ENCODE measurements at regions not wholly inside any gene's neighbourhood (a gene's known extent, or its start where the extent isn't known, plus 50 kb on each side); places are given as distances from the start of the nearest gene placed in this dataset.

DNA sequence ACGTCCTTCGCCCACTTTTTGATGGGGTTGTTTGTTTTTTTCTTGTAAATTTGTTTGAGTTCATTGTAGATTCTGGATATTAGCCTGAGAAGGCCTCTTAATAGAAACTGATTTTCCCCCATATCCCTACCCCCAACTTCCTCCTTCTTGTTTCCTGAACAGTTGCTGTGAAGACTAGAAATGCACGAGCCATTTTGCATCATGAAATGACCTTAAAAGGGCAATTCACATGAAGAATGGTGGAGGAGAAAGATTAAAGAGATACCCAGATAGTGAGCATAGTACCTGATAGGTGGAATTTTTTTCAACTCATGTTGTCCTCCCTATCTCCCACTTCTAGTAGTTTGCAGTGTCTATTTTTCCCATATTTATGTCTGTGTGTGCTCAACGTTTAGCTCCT, 55.2 kb upstream of the KCNH8 start:
- H3K27me3 Mint-ChIP-seq: no peaks in the 10 kb centered on the region
- H3K36me3 Mint-ChIP-seq (ENCODE audit: low read depth): no peaks in the 10 kb centered on the region
- H3K4me1 Mint-ChIP-seq (ENCODE audit: low read depth): no peaks in the 10 kb centered on the region
- H3K4me3 Mint-ChIP-seq: no peak overlapping the region
- peaks cover 8% of the 10 kb centered on the region for H3K9me3 Mint-ChIP-seq
- H3K27ac Mint-ChIP-seq: no peak overlapping the region
- intact Hi-C loops (cut with micrococcal nuclease): no loop called here

GRCh38 chr3:19077388-19077787, 70.9 kb upstream of the KCNH8 start:
- intact Hi-C loops (cut with micrococcal nuclease): no loop called here
- no peaks in the 10 kb centered on the region for H3K27me3 Mint-ChIP-seq
- H3K4me1 Mint-ChIP-seq (ENCODE audit: low read depth): peaks cover 10% of the 10 kb centered on the region
- no peak overlapping the region for H3K4me3 Mint-ChIP-seq
- H3K9me3 Mint-ChIP-seq: no peaks in the 10 kb centered on the region
- no peaks in the 10 kb centered on the region for H3K36me3 Mint-ChIP-seq (ENCODE audit: low read depth)
- H3K27ac Mint-ChIP-seq: no peak overlapping the region

GRCh38 chr3:19075037-19075436, 73.3 kb upstream of the KCNH8 start:
- peaks cover 10% of the 10 kb centered on the region for H3K4me1 Mint-ChIP-seq (ENCODE audit: low read depth)
- H3K36me3 Mint-ChIP-seq (ENCODE audit: low read depth): no peaks in the 10 kb centered on the region
- no peak overlapping the region for H3K4me3 Mint-ChIP-seq
- H3K9me3 Mint-ChIP-seq: no peaks in the 10 kb centered on the region
- intact Hi-C loops (cut with micrococcal nuclease): no loop called here
- H3K27ac Mint-ChIP-seq: no peak overlapping the region
- no peaks in the 10 kb centered on the region for H3K27me3 Mint-ChIP-seq

DNA sequence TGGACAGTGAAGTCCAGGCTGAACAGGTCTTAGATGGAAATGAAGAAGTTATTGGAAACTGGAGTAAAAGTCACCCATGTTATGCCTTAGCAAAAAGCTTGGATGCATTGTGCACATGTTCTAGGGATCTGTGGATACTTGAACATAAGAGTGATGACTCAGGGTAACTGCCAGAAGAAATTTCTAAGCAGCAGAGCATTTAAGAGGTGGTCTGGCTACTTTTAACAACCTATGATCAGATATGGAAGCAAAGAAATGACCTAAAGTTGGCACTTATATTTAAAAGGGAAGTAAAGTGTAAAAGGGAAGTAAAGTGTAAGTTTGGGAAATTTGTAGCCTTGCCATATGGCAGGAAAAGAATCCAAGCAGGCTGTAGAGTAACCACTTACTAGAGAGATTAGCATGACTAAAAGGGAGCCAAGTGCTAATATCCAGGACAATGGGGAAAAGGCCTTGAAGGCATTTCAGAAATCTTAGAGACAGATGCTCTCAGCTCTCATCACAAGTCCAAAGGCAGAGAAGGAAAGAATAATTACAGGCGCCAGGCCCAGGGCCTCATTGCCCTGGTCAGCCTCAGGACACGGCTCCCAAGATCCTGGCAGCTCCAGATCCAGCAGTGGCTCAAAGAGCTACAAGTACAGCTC, 73.9 kb upstream of the KCNH8 start:
- no peaks in the 10 kb centered on the region for H3K9me3 Mint-ChIP-seq
- peaks cover 10% of the 10 kb centered on the region for H3K4me1 Mint-ChIP-seq (ENCODE audit: low read depth)
- H3K36me3 Mint-ChIP-seq (ENCODE audit: low read depth): no peaks in the 10 kb centered on the region
- H3K27ac Mint-ChIP-seq: no peak overlapping the region
- intact Hi-C loops (cut with micrococcal nuclease): no loop called here
- H3K27me3 Mint-ChIP-seq: no peaks in the 10 kb centered on the region
- no peak overlapping the region for H3K4me3 Mint-ChIP-seq

GRCh38 chr3:19073341-19074105, 74.8 kb upstream of the KCNH8 start:
- Mint-ChIP-seq H3K4me1 (ENCODE audit: low read depth) (peaks cover 10% of the 10 kb centered on the region), H3K4me3 (no peak overlapping the region), H3K36me3 (ENCODE audit: low read depth) (no peaks in the 10 kb centered on the region), H3K27ac (no peak overlapping the region), H3K27me3 (no peaks in the 10 kb centered on the region), H3K9me3 (no peaks in the 10 kb centered on the region)
- intact Hi-C loops (cut with micrococcal nuclease): no loop called here

DNA sequence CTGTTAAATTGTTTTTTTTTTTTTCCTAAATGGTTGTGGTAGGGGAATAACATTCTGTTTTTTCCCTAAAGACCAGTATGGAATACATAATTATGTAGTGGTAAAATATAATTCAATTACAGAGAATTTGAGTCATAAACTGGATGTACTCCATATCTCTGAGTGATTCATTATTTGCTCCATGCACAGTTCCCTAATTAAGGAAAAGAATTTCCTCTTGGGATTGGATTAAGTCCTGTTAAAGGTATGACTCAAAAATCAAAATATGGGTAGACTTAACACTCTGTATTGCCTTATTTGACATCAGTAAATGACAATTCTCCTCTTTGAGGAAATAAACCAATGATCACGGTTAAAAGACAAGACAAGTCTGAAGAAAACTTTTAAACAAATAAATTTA, 78.0 kb upstream of the KCNH8 start:
- intact Hi-C loops (cut with micrococcal nuclease): no loop called here
- no peak overlapping the region for H3K4me3 Mint-ChIP-seq
- no peaks in the 10 kb centered on the region for H3K27me3 Mint-ChIP-seq
- no peaks in the 10 kb centered on the region for H3K36me3 Mint-ChIP-seq (ENCODE audit: low read depth)
- no peak overlapping the region for H3K27ac Mint-ChIP-seq
- H3K9me3 Mint-ChIP-seq: no peaks in the 10 kb centered on the region
- H3K4me1 Mint-ChIP-seq (ENCODE audit: low read depth): peaks cover 10% of the 10 kb centered on the region

DNA sequence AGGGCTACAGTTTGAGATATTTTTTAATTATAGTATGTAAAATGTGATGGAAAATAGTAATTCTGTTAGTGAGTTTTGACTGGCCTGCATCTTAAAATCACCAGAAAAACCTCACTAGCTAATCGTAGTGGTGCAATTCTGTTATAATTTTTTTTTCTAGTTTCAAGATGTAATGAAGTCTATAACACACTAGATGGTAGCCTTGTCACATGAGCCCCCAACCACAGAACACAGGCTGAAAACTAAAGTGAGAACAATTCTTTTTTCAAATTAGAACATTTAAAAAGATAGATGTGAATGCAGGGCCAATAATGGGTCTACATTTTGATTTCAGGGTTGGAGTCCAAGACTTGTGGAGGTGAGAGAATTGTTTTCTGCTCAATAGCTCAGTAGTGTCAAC, 83.3 kb upstream of the KCNH8 start:
- intact Hi-C loops (cut with micrococcal nuclease): no loop called here
- H3K36me3 Mint-ChIP-seq (ENCODE audit: low read depth): no peaks in the 10 kb centered on the region
- no peak overlapping the region for H3K4me3 Mint-ChIP-seq
- no peaks in the 10 kb centered on the region for H3K27me3 Mint-ChIP-seq
- no peak overlapping the region for H3K27ac Mint-ChIP-seq
- H3K4me1 Mint-ChIP-seq (ENCODE audit: low read depth): no peaks in the 10 kb centered on the region
- no peaks in the 10 kb centered on the region for H3K9me3 Mint-ChIP-seq

- Mint-ChIP-seq H3K4me1 (ENCODE audit: low read depth) (no peaks in the 10 kb centered on the region), H3K4me3 (no peak overlapping the region), H3K27me3 (no peaks in the 10 kb centered on the region), H3K36me3 (ENCODE audit: low read depth) (no peaks in the 10 kb centered on the region), H3K9me3 (no peaks in the 10 kb centered on the region), H3K27ac (no peak overlapping the region)
- intact Hi-C loops (cut with micrococcal nuclease): no loop called here
These were observed 84.4 kb upstream of the KCNH8 start for GRCh38 chr3:19063936-19064335.

GRCh38 chr3:19060404-19060803, 87.9 kb upstream of the KCNH8 start:
- no peaks in the 10 kb centered on the region for H3K27me3 Mint-ChIP-seq
- no peaks in the 10 kb centered on the region for H3K4me1 Mint-ChIP-seq (ENCODE audit: low read depth)
- H3K36me3 Mint-ChIP-seq (ENCODE audit: low read depth): no peaks in the 10 kb centered on the region
- H3K4me3 Mint-ChIP-seq: no peak overlapping the region
- H3K9me3 Mint-ChIP-seq: no peaks in the 10 kb centered on the region
- no peak overlapping the region for H3K27ac Mint-ChIP-seq
- intact Hi-C loops (cut with micrococcal nuclease): loop anchor here (2.0 kb wide), 1 partner anchor 14 kb away; no protein-coding TSS in a partner anchor

DNA sequence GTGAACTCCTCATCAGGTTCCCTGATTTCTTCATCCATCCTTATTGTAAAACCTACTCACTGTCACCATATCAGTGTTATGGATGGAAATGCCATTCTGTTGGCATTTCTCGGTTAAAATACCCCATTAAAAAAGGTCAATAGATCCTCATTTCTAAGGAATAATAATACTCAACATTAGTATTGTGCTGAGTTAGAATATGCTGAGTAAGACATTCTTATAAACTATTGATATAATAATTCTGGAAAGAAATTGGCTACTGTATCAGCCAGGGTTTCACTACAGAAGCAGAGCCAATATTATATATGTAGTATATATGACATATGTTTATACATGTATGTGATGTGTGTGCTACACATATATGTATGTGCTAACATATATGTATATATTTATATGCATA, 95.4 kb upstream of the KCNH8 start:
- H3K27ac Mint-ChIP-seq: no peak overlapping the region
- intact Hi-C loops (cut with micrococcal nuclease): no loop called here
- H3K36me3 Mint-ChIP-seq (ENCODE audit: low read depth): no peaks in the 10 kb centered on the region
- H3K4me3 Mint-ChIP-seq: no peak overlapping the region
- no peaks in the 10 kb centered on the region for H3K4me1 Mint-ChIP-seq (ENCODE audit: low read depth)
- H3K27me3 Mint-ChIP-seq: no peaks in the 10 kb centered on the region
- no peaks in the 10 kb centered on the region for H3K9me3 Mint-ChIP-seq

DNA sequence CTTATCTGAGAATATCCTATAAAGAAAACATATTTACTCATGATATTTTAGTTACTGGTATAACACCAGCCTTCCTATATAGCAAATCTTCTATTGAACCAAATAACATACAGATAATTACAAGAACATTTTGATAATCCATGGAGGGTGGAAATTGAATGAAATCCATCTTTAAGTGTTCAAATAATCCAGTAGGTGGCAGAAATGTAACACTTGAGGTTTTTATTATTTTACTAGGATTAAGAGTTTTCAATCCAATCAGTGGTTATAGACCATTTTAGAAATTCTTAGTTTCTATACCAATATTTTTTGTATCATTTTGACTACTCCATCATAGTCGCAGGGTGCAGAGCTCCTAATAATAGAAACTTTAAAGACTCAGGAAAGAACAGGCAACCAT, 101.9 kb upstream of the KCNH8 start:
- no peak overlapping the region for H3K4me3 Mint-ChIP-seq
- H3K36me3 Mint-ChIP-seq (ENCODE audit: low read depth): no peaks in the 10 kb centered on the region
- no peaks in the 10 kb centered on the region for H3K4me1 Mint-ChIP-seq (ENCODE audit: low read depth)
- intact Hi-C loops (cut with micrococcal nuclease): loop anchor here (2.0 kb wide), 2 partner anchors 14 to 820 kb away; no protein-coding TSS in a partner anchor
- H3K9me3 Mint-ChIP-seq: no peaks in the 10 kb centered on the region
- H3K27ac Mint-ChIP-seq: no peak overlapping the region
- no peaks in the 10 kb centered on the region for H3K27me3 Mint-ChIP-seq

DNA sequence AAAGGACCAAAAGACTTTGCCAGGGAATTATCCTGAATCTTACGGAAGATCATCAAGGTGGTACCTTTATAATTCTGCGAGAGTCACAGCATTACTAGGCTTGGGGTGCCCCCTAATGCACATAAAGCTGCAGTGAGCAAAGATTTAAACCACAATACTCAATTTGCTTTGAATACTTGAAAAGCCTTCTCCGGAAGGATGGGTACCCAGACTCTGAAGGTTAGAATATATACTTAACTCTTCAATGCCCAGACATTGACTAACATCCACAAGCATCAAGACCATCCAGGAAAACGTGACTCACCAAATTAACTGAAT, 117.8 kb upstream of the KCNH8 start:
- Mint-ChIP-seq H3K4me1 (ENCODE audit: low read depth) (no peaks in the 10 kb centered on the region), H3K4me3 (no peak overlapping the region), H3K27me3 (no peaks in the 10 kb centered on the region), H3K27ac (no peak overlapping the region), H3K9me3 (no peaks in the 10 kb centered on the region), H3K36me3 (ENCODE audit: low read depth) (no peaks in the 10 kb centered on the region)
- intact Hi-C loops (cut with micrococcal nuclease): no loop called here

GRCh38 chr3:19029837-19030521, 118.3 kb upstream of the KCNH8 start:
- Mint-ChIP-seq H3K9me3 (no peaks in the 10 kb centered on the region), H3K4me1 (ENCODE audit: low read depth) (no peaks in the 10 kb centered on the region), H3K36me3 (ENCODE audit: low read depth) (no peaks in the 10 kb centered on the region), H3K27me3 (no peaks in the 10 kb centered on the region), H3K4me3 (no peak overlapping the region), H3K27ac (no peak overlapping the region)
- intact Hi-C loops (cut with micrococcal nuclease): no loop called here

DNA sequence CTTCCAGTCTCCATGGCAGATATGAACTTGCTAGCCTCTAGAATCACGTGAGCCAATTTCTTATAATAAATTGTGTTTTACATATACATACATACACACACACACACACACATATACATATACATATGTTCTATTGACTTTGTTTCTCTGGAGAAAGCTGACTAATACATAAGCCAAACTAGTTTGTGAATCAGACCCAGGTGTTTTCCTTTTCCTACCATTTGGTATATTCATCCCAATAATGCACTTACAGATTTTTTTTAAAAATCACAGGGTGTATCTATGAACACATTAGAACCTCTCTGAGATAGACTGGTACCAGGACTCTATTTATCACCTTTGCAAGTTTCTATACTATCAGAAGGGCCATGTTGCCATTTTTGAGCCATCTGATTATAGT, 122.9 kb upstream of the KCNH8 start:
- Mint-ChIP-seq H3K4me1 (ENCODE audit: low read depth) (no peaks in the 10 kb centered on the region), H3K4me3 (no peak overlapping the region), H3K27ac (no peak overlapping the region), H3K27me3 (no peaks in the 10 kb centered on the region), H3K36me3 (ENCODE audit: low read depth) (no peaks in the 10 kb centered on the region), H3K9me3 (no peaks in the 10 kb centered on the region)
- intact Hi-C loops (cut with micrococcal nuclease): no loop called here
